ENCODE measurements at regions not wholly inside any gene's neighbourhood (a gene's known extent, or its start where the extent isn't known, plus 50 kb on each side); places are given as distances from the start of the nearest gene placed in this dataset.

DNA sequence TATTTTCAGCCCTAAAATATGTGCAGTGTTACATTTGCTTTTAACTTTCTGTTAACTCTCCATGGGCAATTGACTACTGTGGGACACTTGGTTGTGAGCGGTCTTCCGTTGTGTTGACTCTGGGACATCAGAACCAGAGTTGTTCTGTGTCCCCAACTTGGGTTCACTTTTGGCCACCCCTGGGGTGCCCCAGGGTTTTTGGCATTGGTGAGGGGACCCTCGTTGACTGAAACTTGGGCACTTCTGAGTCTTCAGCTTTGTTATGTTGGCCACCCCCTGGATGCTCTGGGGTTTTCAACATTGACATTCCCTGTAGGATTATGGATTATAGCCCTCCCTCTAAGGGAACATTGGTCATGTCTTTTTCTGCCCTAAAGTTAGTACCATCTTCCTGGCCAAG is 57.1 kb downstream of the OR10H4 start:
- H3K27ac ChIP-seq (ENCODE audit: extremely low read depth, low read depth, low read length): no peak overlapping the region
- no peak overlapping the region for H3K4me3 ChIP-seq
- intact Hi-C loops (cut with micrococcal nuclease): no loop called here
- H3K27me3 ChIP-seq (ENCODE audit: control insufficient read depth in 2 of 2, insufficient read depth in 2 of 2, low read length in 2 of 2): peaks cover 13 to 23% of the 10 kb centered on the region in 2 experiments; a peak in 4 of 5 replicates
- no peaks in the 10 kb centered on the region for H3K36me3 ChIP-seq (ENCODE audit: control insufficient read depth, insufficient read depth, low read length)
- no peaks in the 10 kb centered on the region for H3K4me1 ChIP-seq (replicated peaks in 1 of 2; ENCODE audit: control insufficient read depth in 2 of 2, insufficient read depth in 2 of 2, low read length in 2 of 2)
- H3K4me2 ChIP-seq (ENCODE audit: insufficient read depth, low read length): no peak overlapping the region
- no peak for TF ChIP-seq ZNF764 (CRISPR knock-in tag; IDR thresholded peaks at IDR 0.05; ENCODE audit: low read depth)
- DNase-seq (ENCODE audit: extremely low read depth in 1 of 4, low spot score in 3 of 4): no peak
- no peaks in the 10 kb centered on the region for H3K9me1 ChIP-seq (ENCODE audit: control insufficient read depth, insufficient read depth, low read length)
- H3K9me3 ChIP-seq (replicated peaks; ENCODE audit: control insufficient read depth, insufficient read depth, low read depth, low read length): no peaks in the 10 kb centered on the region
- no peak overlapping the region for H3K9ac ChIP-seq (ENCODE audit: insufficient read depth in 1 of 2, low read depth in 2 of 2, low read length in 2 of 2)
- ChIA-PET CTCF (ENCODE audit: low intra/inter-chr PET ratio) (no interaction called here), POLR2A (no interaction called here)
- in situ Hi-C loops (cut with MboI): no loop called here
- H2AFZ ChIP-seq (ENCODE audit: low read depth, low read length): no peak overlapping the region
- ATAC-seq: no peak
- H4K20me1 ChIP-seq (replicated peaks; ENCODE audit: control insufficient read depth, insufficient read depth, low read length): no peaks in the 10 kb centered on the region
- no peaks in the 10 kb centered on the region for H3K79me2 ChIP-seq (ENCODE audit: control insufficient read depth, insufficient read depth, low read length)
- no TSS peak for BruUV-seq (replicated peaks)
- WGBS (ENCODE audit: insufficient coverage, low coverage, missing lambda C conversion rate): 35% methylated on average over 3 of the region's 3 CpGs
- no peak for FAIRE-seq

DNA sequence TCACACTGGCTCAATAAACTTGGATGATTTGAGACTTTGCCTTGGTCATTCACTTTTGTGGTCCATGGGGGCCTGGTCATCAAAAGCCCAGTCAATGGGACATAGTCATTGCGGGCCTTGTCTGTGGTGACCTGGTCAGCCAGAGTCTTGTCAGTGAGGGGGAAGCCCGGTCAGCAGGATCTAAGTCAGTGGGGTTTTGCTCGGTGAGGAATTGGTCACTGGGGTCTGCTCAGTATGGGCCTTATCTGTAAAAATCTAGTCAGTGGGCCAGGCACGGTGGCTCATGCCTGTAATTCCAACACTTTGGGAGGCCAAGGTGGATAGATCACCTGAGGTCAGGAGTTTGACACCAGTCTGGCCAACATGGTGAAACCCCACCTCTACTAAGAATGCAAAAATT is 63.7 kb upstream of the TPM4 start:
- no peaks in the 10 kb centered on the region for H3K9me3 ChIP-seq (replicated peaks; ENCODE audit: control insufficient read depth, insufficient read depth, low read depth, low read length)
- H3K27me3 ChIP-seq (ENCODE audit: control insufficient read depth in 2 of 2, insufficient read depth in 2 of 2, low read length in 2 of 2): peaks cover 0 to 4% of the 10 kb centered on the region in 2 experiments; a peak in 2 of 5 replicates
- no peak overlapping the region for H3K4me3 ChIP-seq
- H3K9ac ChIP-seq (ENCODE audit: insufficient read depth in 1 of 2, low read depth in 2 of 2, low read length in 2 of 2): no peak overlapping the region
- ATAC-seq (no peak), DNase-seq (ENCODE audit: extremely low read depth in 1 of 4, low spot score in 3 of 4) (no peak), FAIRE-seq (no peak)
- no peak overlapping the region for H3K27ac ChIP-seq (ENCODE audit: extremely low read depth, low read depth, low read length)
- H2AFZ ChIP-seq (ENCODE audit: low read depth, low read length): no peak overlapping the region
- no TSS peak for BruUV-seq (replicated peaks)
- ChIA-PET POLR2A (no interaction called here), CTCF (ENCODE audit: low intra/inter-chr PET ratio) (no interaction called here)
- in situ Hi-C loops (cut with MboI): no loop called here
- no peaks in the 10 kb centered on the region for H3K9me1 ChIP-seq (ENCODE audit: control insufficient read depth, insufficient read depth, low read length)
- no peaks in the 10 kb centered on the region for H3K36me3 ChIP-seq (ENCODE audit: control insufficient read depth, insufficient read depth, low read length)
- no peaks in the 10 kb centered on the region; the same call in 1 of the 2 replicates for H4K20me1 ChIP-seq (replicated peaks; ENCODE audit: control insufficient read depth, insufficient read depth, low read length)
- no peak overlapping the region for H3K4me2 ChIP-seq (ENCODE audit: insufficient read depth, low read length)
- WGBS (ENCODE audit: insufficient coverage, low coverage, missing lambda C conversion rate): 9% methylated on average over 4 of the region's 4 CpGs
- H3K79me2 ChIP-seq (ENCODE audit: control insufficient read depth, insufficient read depth, low read length): no peaks in the 10 kb centered on the region
- intact Hi-C loops (cut with micrococcal nuclease): no loop called here
- H3K4me1 ChIP-seq (replicated peaks in 1 of 2; ENCODE audit: control insufficient read depth in 2 of 2, insufficient read depth in 2 of 2, low read length in 2 of 2): peaks cover 0 to 5% of the 10 kb centered on the region in 2 experiments; a peak in 1 of 5 replicates
- TF ChIP-seq ETV6 (IDR thresholded peaks at IDR 0.05; ENCODE audit: borderline replicate concordance in 1 of 2, low read depth in 2 of 2, low read length in 1 of 2) (no peak), ETV6 (CRISPR knock-in tag; IDR thresholded peaks at IDR 0.05; ENCODE audit: borderline replicate concordance) (no peak), IRF2 (CRISPR knock-in tag; IDR thresholded peaks at IDR 0.05) (no peak), CTBP1 (IDR thresholded peaks at IDR 0.05; ENCODE audit: borderline replicate concordance) (no peak), ZNF830 (CRISPR knock-in tag; IDR thresholded peaks at IDR 0.05) (no peak), HSF4 (CRISPR knock-in tag; IDR thresholded peaks at IDR 0.05; ENCODE audit: borderline replicate concordance) (no peak), MYC (IDR thresholded peaks at IDR 0.05; ENCODE audit: low read depth, low read length) (no peak), MYC (CRISPR knock-in tag; IDR thresholded peaks at IDR 0.05; ENCODE audit: borderline replicate concordance, low read depth) (no peak), GTF2F1 (IDR thresholded peaks at IDR 0.05; ENCODE audit: low read depth, low read length) (no peak), HDAC1 (IDR thresholded peaks at IDR 0.05) (no peak), SMARCC2 (IDR thresholded peaks at IDR 0.05; ENCODE audit: low read depth) (no peak), KAT8 (IDR thresholded peaks at IDR 0.05; ENCODE audit: low read depth) (no peak), FOXP1 (CRISPR knock-in tag; IDR thresholded peaks at IDR 0.05) (no peak), CREM (IDR thresholded peaks at IDR 0.05; ENCODE audit: low read depth) (no peak)
- TF ChIP-seq, protein P1, sequence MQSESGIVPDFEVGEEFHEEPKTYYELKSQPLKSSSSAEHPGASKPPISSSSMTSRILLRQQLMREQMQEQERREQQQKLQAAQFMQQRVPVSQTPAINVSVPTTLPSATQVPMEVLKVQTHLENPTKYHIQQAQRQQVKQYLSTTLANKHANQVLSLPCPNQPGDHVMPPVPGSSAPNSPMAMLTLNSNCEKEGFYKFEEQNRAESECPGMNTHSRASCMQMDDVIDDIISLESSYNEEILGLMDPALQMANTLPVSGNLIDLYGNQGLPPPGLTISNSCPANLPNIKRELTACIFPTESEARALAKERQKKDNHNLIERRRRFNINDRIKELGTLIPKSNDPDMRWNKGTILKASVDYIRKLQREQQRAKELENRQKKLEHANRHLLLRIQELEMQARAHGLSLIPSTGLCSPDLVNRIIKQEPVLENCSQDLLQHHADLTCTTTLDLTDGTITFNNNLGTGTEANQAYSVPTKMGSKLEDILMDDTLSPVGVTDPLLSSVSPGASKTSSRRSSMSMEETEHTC (IDR thresholded peaks at IDR 0.05): no peak
- TF ChIP-seq, protein P2, sequence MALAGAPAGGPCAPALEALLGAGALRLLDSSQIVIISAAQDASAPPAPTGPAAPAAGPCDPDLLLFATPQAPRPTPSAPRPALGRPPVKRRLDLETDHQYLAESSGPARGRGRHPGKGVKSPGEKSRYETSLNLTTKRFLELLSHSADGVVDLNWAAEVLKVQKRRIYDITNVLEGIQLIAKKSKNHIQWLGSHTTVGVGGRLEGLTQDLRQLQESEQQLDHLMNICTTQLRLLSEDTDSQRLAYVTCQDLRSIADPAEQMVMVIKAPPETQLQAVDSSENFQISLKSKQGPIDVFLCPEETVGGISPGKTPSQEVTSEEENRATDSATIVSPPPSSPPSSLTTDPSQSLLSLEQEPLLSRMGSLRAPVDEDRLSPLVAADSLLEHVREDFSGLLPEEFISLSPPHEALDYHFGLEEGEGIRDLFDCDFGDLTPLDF (CRISPR knock-in tag; IDR thresholded peaks at IDR 0.05): no peak
